IMR-90 (cell line): ENCODE measurements at regions not wholly inside any gene's neighbourhood (a gene's known extent, or its start where the extent isn't known, plus 50 kb on each side); places are given as distances from the start of the nearest gene placed in this dataset.

ENCODE experiments used
- CEBPB ChIP-seq: IDR thresholded peaks from 2 replicates; pipeline ENCODE4 v1.6.1; 2012; ENCODE audit warnings: low read depth, low read length, improper control_type of control experiment
- CTCF ChIP-seq: conservative IDR thresholded peaks from 2 replicates; pipeline ENCODE4 v1.5.1; 2012; ENCODE audit warnings: mild to moderate bottlenecking, low read depth, low read length, improper control_type of control experiment
- MAFK ChIP-seq: IDR thresholded peaks from 2 replicates; pipeline ENCODE4 v1.6.1; 2012; ENCODE audit warnings: low read depth, low read length, improper control_type of control experiment
- NFE2L2 ChIP-seq: fragments of 150-350 bp; IDR thresholded peaks from 2 replicates; pipeline ENCODE4 v1.6.1; 2016; ENCODE audit warnings: low read depth, mild to moderate bottlenecking, low read length
- POLR2A ChIP-seq: IDR thresholded peaks from 2 replicates; pipeline ENCODE4 v1.6.1; 2012; ENCODE audit warnings: mild to moderate bottlenecking, low read depth, low read length
- RAD21 ChIP-seq: IDR thresholded peaks from 2 replicates; pipeline ENCODE4 v1.6.1; 2012; ENCODE audit warnings: low read length, improper control_type of control experiment
- RCOR1 ChIP-seq: IDR thresholded peaks from 2 replicates; pipeline ENCODE4 v1.6.1; 2012; ENCODE audit warnings: mild to moderate bottlenecking, low read length, improper control_type of control experiment; ENCODE audit not compliant: insufficient replicate concordance
- RFX5 ChIP-seq: IDR thresholded peaks from 2 replicates; pipeline ENCODE4 v1.8.0; 2012; ENCODE audit warnings: low read depth, mild to moderate bottlenecking, low read length, moderate library complexity

- no peak for TF ChIP-seq CTCF
- TF ChIP-seq NFE2L2 = no peak
- no peak for TF ChIP-seq RAD21
- TF ChIP-seq CEBPB = no peak
- TF ChIP-seq RFX5 = no peak
- TF ChIP-seq MAFK = no peak
- TF ChIP-seq POLR2A = no peak
- TF ChIP-seq RCOR1 = no peak
Observed at GRCh38 chr1:60763741-60764140, 318.6 kb upstream of the NFIA start.
